ENCODE measurements at regions not wholly inside any gene's neighbourhood (a gene's known extent, or its start where the extent isn't known, plus 50 kb on each side); places are given as distances from the start of the nearest gene placed in this dataset.

DNA sequence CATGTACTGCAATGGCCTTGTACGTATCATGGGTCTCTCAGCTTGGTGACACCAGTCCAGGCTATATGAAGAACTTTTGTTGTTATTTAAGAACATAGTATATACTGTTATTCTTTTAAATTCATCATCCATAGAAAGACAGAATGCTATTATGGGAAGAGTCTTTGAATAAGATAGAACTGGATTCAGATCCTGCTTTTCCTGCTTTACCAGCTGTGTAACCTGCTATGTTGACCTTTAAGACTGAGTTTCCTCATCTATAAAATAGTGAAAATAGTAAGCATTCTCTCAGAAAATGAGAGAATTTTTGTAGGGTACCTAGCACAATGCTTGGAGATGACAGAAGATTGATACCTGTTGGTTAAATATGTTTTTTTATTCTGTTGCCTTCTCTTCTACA lies 204.1 kb upstream of the TBL1XR1 start (continued):
- TF ChIP-seq YY1 (IDR thresholded peaks at IDR 0.05; ENCODE audit: low read depth, low read length) (no peak), HDAC6 (IDR thresholded peaks at IDR 0.05; ENCODE audit: low read depth, low read length) (no peak), CBX5 (IDR thresholded peaks at IDR 0.05; ENCODE audit: low read depth, low read length) (no peak), KDM1A (IDR thresholded peaks at IDR 0.05; ENCODE audit: borderline replicate concordance, low read length) (no peak), CEBPB (IDR thresholded peaks at IDR 0.05; ENCODE audit: low read depth, low read length) (no peak), RNF2 (IDR thresholded peaks at IDR 0.05; ENCODE audit: borderline replicate concordance, low read depth, low read length, missing control alignments, poor library complexity, severe bottlenecking) (no peak), ATF2 (IDR thresholded peaks at IDR 0.05; ENCODE audit: low read length) (no peak)
